ENCODE measurements at regions not wholly inside any gene's neighbourhood (a gene's known extent, or its start where the extent isn't known, plus 50 kb on each side); places are given as distances from the start of the nearest gene placed in this dataset.

DNA sequence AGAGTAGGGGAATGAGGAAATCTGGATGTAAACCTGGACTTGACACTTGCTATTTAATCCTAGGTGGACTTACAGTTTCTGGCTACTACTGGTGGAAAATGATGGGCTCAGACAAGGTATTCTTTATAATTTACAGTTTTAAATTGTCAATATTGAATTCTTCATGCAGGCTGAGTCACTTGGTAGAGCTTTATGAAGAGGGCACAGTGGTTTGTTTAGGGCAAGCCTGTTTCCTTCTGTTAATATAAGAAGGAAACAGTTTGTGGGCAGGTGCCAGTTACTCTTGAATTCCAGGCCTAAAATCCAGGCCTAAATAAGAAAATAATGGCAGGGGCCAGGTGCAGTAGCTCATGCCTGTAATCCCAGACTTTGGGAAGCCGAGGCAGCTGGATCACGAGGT lies 355.8 kb upstream of the RGS6 start:
- WGBS, 2 donors, result 93 to 96% methylated on average over 2 of the region's 2 CpGs
- no peak for DNase-seq
- Histone ChIP-seq H3K27me3 (no peaks in the 10 kb centered on the region), H3K36me3 (no peaks in the 10 kb centered on the region), H3K4me3 (replicated peaks in 1 of 3) (no peak overlapping the region), H3K27ac (peak overlapping the region in 1 of 3 donors; percentile 34), H3K4me1 (peaks cover 17 to 21% of the 10 kb centered on the region in 2 donors), H3K9me3 (no peaks in the 10 kb centered on the region)
- TF ChIP-seq POLR2A (IDR thresholded peaks at IDR 0.05), result no peak
- TF ChIP-seq, protein P1, sequence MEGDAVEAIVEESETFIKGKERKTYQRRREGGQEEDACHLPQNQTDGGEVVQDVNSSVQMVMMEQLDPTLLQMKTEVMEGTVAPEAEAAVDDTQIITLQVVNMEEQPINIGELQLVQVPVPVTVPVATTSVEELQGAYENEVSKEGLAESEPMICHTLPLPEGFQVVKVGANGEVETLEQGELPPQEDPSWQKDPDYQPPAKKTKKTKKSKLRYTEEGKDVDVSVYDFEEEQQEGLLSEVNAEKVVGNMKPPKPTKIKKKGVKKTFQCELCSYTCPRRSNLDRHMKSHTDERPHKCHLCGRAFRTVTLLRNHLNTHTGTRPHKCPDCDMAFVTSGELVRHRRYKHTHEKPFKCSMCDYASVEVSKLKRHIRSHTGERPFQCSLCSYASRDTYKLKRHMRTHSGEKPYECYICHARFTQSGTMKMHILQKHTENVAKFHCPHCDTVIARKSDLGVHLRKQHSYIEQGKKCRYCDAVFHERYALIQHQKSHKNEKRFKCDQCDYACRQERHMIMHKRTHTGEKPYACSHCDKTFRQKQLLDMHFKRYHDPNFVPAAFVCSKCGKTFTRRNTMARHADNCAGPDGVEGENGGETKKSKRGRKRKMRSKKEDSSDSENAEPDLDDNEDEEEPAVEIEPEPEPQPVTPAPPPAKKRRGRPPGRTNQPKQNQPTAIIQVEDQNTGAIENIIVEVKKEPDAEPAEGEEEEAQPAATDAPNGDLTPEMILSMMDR (IDR thresholded peaks at IDR 0.05), result no peak
- intact Hi-C loops (cut with DNase I), result no loop called here

DNA sequence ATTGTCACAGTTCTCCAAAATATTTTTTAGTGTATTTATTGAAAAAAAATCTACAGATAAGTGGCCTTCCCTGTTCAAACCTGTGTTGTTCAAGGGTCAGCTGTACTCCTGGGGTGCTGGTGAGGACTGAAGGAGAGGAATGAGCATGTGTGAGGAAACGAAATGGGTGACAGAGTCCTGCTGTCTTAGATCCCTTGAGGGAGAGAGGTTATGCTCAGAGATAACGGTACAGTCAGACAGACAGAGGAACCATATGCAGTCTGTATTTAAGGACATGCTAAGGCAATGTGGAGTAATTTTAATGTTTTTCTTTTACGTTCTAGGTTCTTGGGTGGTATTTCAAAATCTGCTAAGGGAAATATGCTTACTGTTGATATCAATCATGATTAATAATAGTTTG lies 352.9 kb upstream of the RGS6 start:
- TF ChIP-seq POLR2A (IDR thresholded peaks at IDR 0.05), result no peak
- TF ChIP-seq, protein P1 (IDR thresholded peaks at IDR 0.05), result no peak
- Histone ChIP-seq H3K27me3 (no peaks in the 10 kb centered on the region), H3K9me3 (no peaks in the 10 kb centered on the region), H3K4me1 (peaks cover 34 to 35% of the 10 kb centered on the region in 2 donors), H3K36me3 (no peaks in the 10 kb centered on the region), H3K4me3 (replicated peaks in 1 of 3) (no peak overlapping the region), H3K27ac (no peak overlapping the region)
- intact Hi-C loops (cut with DNase I), result no loop called here
- 93% methylated on average over 3 of the region's 3 CpGs for WGBS, 2 donors
- DNase-seq, result no peak

DNA sequence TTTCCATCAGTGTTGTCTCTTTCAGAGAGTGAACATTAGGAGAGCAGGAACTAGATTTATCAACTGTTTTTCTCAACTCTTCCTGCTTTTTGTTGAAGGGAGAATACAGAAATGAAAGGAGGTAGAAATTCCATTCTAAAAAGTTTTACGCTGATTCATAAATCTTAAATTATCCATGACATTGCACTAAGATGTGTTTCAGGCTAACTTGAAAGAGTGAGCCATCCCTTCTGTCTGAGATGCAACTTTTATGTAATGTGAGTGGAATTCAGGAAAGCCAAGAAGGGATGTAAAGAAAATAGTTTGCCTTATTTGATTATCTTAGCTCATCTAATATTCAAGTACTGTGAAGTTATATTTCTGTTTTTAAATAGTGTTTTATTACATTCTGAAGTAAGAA lies 349.5 kb upstream of the RGS6 start:
- H3K4me3 ChIP-seq (replicated peaks in 1 of 3), result no peak overlapping the region
- intact Hi-C loops (cut with DNase I), result no loop called here
- TF ChIP-seq, protein P1 (IDR thresholded peaks at IDR 0.05), result no peak
- TF ChIP-seq POLR2A (IDR thresholded peaks at IDR 0.05), result no peak
- WGBS, 2 donors, result 86 to 87% methylated on average over 1 of the region's 1 CpG
- no peaks in the 10 kb centered on the region for H3K27me3 ChIP-seq
- peaks cover 18 to 25% of the 10 kb centered on the region in 2 donors for H3K4me1 ChIP-seq
- H3K27ac ChIP-seq, result no peak overlapping the region
- no peaks in the 10 kb centered on the region for H3K9me3 ChIP-seq
- no peaks in the 10 kb centered on the region for H3K36me3 ChIP-seq
- DNase-seq, result no peak

DNA sequence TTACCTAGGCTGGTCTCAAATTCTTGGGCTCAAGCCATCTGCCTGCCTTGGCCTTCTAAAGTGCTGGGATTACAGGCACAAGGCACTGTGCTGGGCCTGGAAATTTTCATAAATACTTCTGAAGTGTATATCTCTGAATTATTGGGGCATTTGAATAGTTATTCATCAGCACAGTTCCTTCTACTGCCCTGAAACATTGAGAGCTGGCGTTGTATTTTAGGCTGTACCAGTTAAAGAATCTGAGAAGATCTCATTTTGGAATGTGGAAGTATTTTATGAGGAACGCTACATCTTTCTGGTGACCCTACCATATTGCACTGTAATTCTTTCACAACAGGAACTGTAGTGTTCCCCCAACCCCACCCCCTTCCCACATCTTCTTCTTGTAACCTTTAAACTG lies 349.0 kb upstream of the RGS6 start:
- intact Hi-C loops (cut with DNase I), result no loop called here
- Histone ChIP-seq H3K4me3 (replicated peaks in 1 of 3) (no peak overlapping the region), H3K9me3 (no peaks in the 10 kb centered on the region), H3K36me3 (no peaks in the 10 kb centered on the region), H3K27me3 (no peaks in the 10 kb centered on the region), H3K27ac (peak overlapping the region in 1 of 3 donors; percentile 6), H3K4me1 (peaks cover 18 to 25% of the 10 kb centered on the region in 2 donors)
- TF ChIP-seq POLR2A (IDR thresholded peaks at IDR 0.05), result no peak
- TF ChIP-seq, protein P1 (IDR thresholded peaks at IDR 0.05), result no peak
- WGBS, 2 donors, result 88 to 94% methylated on average over 2 of the region's 2 CpGs
- DNase-seq, result peak; percentile 11 to 29

DNA sequence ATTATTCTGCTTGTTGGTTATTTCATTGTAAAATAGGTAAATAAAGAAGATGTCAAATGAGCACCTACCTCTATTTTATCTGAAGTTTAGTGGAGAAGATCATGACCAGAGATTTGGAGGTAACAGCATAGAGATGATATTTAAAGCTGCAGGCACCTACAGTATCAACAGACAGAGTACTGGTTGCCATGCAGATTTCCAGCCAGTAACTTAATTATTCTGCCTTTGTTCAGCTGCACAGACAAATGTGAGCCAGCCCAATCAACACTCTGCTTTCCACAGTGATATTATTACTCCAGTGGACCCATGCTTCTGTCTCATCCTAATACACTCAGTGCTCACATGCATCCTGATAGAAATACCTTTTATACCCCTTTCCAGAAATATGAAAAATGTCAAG lies 348.5 kb upstream of the RGS6 start:
- no peak overlapping the region for H3K4me3 ChIP-seq (replicated peaks in 1 of 3)
- no peaks in the 10 kb centered on the region for H3K36me3 ChIP-seq
- peaks cover 18 to 25% of the 10 kb centered on the region in 2 donors for H3K4me1 ChIP-seq
- no peak for DNase-seq
- H3K9me3 ChIP-seq, result no peaks in the 10 kb centered on the region
- no peaks in the 10 kb centered on the region for H3K27me3 ChIP-seq
- H3K27ac ChIP-seq, result no peak overlapping the region
- TF ChIP-seq, protein P1 (IDR thresholded peaks at IDR 0.05), result no peak
- TF ChIP-seq POLR2A (IDR thresholded peaks at IDR 0.05), result no peak
- intact Hi-C loops (cut with DNase I), result no loop called here
